Fibroblast of lung (primary cell): ENCODE measurements at regions not wholly inside any gene's neighbourhood (a gene's known extent, or its start where the extent isn't known, plus 50 kb on each side); places are given as distances from the start of the nearest gene placed in this dataset.

Experiments used
- EZH2 ChIP-seq: IDR thresholded peaks from 2 replicates; pipeline ENCODE4 v1.5.1; 2012; ENCODE audit warnings: low read length, control low read depth, mild to moderate bottlenecking; ENCODE audit errors: missing control alignments
- TF ChIP-seq, protein P1 (sequence below), 2 donors: IDR thresholded peaks in 1 of 2; conservative IDR thresholded peaks in 1 of 2; 1 replicate in 1 of 2; 2 replicates in 1 of 2; pipeline ENCODE4 v1.5.1; 2011 to 2012; ENCODE audit warnings: low read length in 2 of 2, control low read depth in 1 of 2, inconsistent platforms in 1 of 2, low read depth in 1 of 2, mild to moderate bottlenecking in 1 of 2

DNA sequence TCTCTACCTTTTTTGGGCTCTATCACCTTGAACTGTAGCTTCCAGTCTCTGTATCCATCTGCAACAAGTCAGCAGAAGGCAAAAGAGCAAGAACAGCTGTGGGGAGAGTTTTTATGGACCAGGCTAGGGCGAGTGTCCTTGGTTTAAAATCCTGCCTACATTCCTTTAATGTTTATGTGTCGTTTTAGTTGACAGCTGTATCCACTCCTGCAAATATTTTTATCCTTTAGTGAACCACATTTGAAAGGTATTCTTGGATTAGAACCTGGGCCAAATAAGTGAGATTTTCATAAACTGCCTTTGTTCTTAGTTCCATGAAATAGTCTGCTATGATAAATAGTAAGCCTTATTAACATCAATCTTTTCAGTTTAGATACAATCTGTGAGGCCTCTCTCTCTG, 712.2 kb downstream of the ETS1 start:
- TF ChIP-seq, protein P1, sequence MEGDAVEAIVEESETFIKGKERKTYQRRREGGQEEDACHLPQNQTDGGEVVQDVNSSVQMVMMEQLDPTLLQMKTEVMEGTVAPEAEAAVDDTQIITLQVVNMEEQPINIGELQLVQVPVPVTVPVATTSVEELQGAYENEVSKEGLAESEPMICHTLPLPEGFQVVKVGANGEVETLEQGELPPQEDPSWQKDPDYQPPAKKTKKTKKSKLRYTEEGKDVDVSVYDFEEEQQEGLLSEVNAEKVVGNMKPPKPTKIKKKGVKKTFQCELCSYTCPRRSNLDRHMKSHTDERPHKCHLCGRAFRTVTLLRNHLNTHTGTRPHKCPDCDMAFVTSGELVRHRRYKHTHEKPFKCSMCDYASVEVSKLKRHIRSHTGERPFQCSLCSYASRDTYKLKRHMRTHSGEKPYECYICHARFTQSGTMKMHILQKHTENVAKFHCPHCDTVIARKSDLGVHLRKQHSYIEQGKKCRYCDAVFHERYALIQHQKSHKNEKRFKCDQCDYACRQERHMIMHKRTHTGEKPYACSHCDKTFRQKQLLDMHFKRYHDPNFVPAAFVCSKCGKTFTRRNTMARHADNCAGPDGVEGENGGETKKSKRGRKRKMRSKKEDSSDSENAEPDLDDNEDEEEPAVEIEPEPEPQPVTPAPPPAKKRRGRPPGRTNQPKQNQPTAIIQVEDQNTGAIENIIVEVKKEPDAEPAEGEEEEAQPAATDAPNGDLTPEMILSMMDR (conservative IDR thresholded peaks at IDR 0.05 in 1 of 2, IDR thresholded peaks at IDR 0.05 in 1 of 2; ENCODE audit: low read depth in 1 of 2, low read length in 2 of 2), result no peak
- TF ChIP-seq EZH2, result no peak
